Ectodermal cell (in vitro differentiated cells): ENCODE measurements at regions not wholly inside any gene's neighbourhood (a gene's known extent, or its start where the extent isn't known, plus 50 kb on each side); places are given as distances from the start of the nearest gene placed in this dataset.

ENCODE experiments used
- H3K27ac ChIP-seq: 2 replicates; pipeline ENCODE4 v1.7.0; 2013; ENCODE audit warnings: mild to moderate bottlenecking, low read depth, low read length; ENCODE audit not compliant: insufficient read depth, poor library complexity, severe bottlenecking
- H3K27me3 ChIP-seq: 2 replicates; pipeline ENCODE4 v1.7.0; 2013; ENCODE audit warnings: mild to moderate bottlenecking, low read length; ENCODE audit not compliant: insufficient read depth, control insufficient read depth, poor library complexity, severe bottlenecking
- H3K36me3 ChIP-seq: one replicate; pipeline ENCODE4 v1.7.0; 2013; ENCODE audit warnings: low read length; ENCODE audit not compliant: control insufficient read depth, insufficient read depth
- H3K4me1 ChIP-seq: one replicate; pipeline ENCODE4 v1.7.0; 2013; ENCODE audit warnings: low read length; ENCODE audit not compliant: control insufficient read depth, insufficient read depth
- H3K4me3 ChIP-seq: 2 replicates; pipeline ENCODE4 v1.7.0; 2013; ENCODE audit warnings: low read depth, low read length, control low read depth; ENCODE audit not compliant: insufficient read depth
- H3K9me3 ChIP-seq: 2 replicates; pipeline ENCODE4 v1.7.0; 2013; ENCODE audit warnings: mild to moderate bottlenecking, low read length, moderate library complexity; ENCODE audit not compliant: control insufficient read depth
- WGBS, 2 experiments: methylation state at CpG; one replicate each; pipeline ENCODE4 v1.1.7; 2013; ENCODE audit warnings: missing lambda C conversion rate in 2 of 2; 5-methylcytosine and 5-hydroxymethylcytosine counted together

DNA sequence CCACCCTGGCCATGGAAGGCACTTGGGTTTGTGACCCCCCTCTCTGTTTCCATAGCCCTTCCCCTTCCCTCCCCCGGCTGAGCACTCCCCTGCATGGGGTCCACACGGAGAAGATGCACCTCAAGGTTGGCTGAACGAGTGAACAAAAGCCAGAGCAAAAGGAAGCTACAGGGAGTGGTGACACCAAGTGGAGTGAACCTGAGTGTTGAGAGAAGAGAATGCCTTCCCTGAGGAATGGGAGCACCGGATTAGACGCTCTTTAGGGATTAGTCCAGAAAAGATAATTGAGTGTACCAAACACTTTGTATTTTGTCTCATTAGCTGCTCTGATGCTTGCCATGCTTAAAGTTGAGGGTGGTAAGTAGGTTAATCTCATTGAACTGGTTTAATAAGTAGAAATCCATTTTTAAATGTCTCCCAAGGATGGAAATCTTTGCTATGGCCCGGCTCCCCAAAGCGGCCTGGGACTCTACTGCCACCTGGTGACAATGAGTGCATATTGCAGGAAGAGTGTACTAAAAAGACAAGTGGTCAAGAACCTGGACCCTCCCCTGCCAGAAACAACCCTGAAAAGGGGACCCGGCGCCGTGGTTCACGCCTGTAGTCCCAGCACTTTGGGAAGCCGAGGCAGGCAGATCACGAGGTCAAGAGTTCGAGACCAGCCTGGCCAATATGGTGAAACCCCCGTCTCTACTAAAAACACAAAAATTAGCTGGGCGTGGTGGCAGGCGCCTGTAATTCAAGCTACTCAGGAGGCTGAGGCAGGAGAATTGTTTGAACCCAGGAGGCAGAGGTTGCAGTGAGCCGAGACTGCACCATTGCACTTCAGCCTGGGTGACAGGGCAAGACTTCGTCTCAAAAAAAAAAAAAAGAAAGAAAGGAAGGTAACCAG lies 150.6 kb upstream of the ZC3H12A start:
- Histone ChIP-seq H3K27me3 (peaks cover under 1% of the 10 kb centered on the region), H3K4me3 (no peak overlapping the region), H3K9me3 (no peaks in the 10 kb centered on the region), H3K27ac (no peak overlapping the region), H3K36me3 (no peaks in the 10 kb centered on the region), H3K4me1 (no peaks in the 10 kb centered on the region)
- WGBS, 2 experiments, result 48 to 49% methylated on average over 19 of the region's 19 CpGs

- Histone ChIP-seq H3K4me3 (no peak overlapping the region), H3K9me3 (no peaks in the 10 kb centered on the region), H3K4me1 (no peaks in the 10 kb centered on the region), H3K27me3 (no peaks in the 10 kb centered on the region), H3K27ac (no peak overlapping the region), H3K36me3 (no peaks in the 10 kb centered on the region)
- WGBS, 2 experiments, result 56 to 58% methylated on average over 2 of the region's 2 CpGs
These were observed 149.4 kb upstream of the ZC3H12A start for GRCh38 chr1:37325010-37325409.

DNA sequence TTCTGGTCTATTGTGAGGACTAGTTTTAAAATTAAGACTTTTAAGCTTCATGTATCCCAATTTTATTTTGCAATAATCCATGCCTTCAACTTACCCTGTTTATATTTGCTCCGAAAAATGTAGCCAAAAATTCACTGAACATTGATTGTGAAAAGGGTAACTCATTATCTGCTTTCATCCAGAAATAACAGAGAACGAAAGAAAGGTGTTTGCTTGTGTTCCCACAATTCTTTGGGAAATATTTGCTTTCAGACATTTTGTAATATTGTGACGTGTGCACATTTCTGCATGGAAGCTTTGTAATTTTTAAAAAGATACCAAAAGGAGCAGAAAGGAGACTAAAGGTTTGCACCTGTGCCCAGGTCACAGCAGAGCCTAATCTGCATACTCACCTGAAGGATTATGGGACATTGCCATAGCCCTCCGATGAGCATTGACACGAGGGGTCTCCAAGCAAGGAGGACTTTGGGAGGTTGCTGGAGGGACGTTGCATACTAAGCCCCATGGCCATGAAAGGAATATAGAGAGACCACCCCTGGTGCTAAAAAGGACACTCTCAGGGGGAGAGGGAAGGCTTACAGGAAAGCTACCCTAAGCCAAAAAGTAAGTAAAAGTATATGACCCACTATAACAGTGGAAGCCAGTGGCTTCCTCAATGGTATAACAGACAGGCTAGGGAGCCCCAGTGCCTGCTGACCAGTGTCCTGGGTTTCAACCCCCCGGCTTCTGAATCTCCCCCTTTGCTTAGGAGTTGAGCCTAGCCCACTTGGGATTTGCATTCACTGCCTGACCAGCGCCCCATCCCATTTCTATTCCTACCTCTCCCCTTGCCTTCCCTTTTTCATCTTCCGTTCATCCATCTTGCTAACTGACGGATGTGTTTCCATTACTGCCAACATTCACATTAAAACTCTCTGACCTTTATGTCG lies 148.6 kb upstream of the ZC3H12A start:
- no peak overlapping the region for H3K27ac ChIP-seq
- H3K4me3 ChIP-seq, result no peak overlapping the region
- H3K36me3 ChIP-seq, result no peaks in the 10 kb centered on the region
- 76 to 77% methylated on average over 10 to 11 of the region's 11 CpGs for WGBS, 2 experiments
- H3K9me3 ChIP-seq, result no peaks in the 10 kb centered on the region
- no peaks in the 10 kb centered on the region for H3K27me3 ChIP-seq
- H3K4me1 ChIP-seq, result no peaks in the 10 kb centered on the region

- Histone ChIP-seq H3K4me3 (no peak overlapping the region), H3K36me3 (no peaks in the 10 kb centered on the region), H3K4me1 (no peaks in the 10 kb centered on the region), H3K27ac (no peak overlapping the region), H3K27me3 (no peaks in the 10 kb centered on the region), H3K9me3 (no peaks in the 10 kb centered on the region)
- WGBS, 2 experiments, result 88 to 93% methylated on average over 8 of the region's 9 CpGs
These were observed 142.3 kb upstream of the ZC3H12A start for GRCh38 chr1:37332126-37332525.

DNA sequence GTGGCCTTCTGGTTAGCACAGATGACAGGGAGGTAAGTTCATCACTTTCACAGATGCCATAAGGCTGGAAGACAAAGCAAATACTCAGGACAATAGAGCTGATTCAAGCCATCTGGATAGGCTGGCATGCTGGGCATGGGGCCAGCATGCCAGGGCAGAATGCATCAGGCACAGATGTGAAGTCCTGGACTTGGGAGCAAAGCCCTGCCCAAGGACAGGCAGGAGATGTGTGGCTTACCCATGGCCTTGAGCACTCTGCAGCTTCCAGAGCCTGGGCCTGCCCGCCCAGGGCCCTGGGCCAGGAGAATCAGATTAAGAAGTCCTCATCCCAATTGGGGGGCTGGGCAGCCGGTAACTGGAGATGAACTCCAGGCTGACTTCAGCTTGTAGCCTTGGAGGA lies 135.7 kb upstream of the ZC3H12A start:
- WGBS, 2 experiments, result 92 to 93% methylated on average over 2 of the region's 2 CpGs
- Histone ChIP-seq H3K9me3 (no peaks in the 10 kb centered on the region), H3K27ac (no peak overlapping the region), H3K27me3 (no peaks in the 10 kb centered on the region), H3K4me1 (no peaks in the 10 kb centered on the region), H3K36me3 (no peaks in the 10 kb centered on the region), H3K4me3 (no peak overlapping the region)

GRCh38 chr1:37342736-37343135 lies 131.6 kb upstream of the ZC3H12A start:
- Histone ChIP-seq H3K27me3 (no peaks in the 10 kb centered on the region), H3K9me3 (no peaks in the 10 kb centered on the region), H3K4me3 (no peak overlapping the region), H3K27ac (no peak overlapping the region), H3K4me1 (no peaks in the 10 kb centered on the region), H3K36me3 (no peaks in the 10 kb centered on the region)
- WGBS, 2 experiments, result 60 to 69% methylated on average over 6 of the region's 6 CpGs

- H3K36me3 ChIP-seq, result no peaks in the 10 kb centered on the region
- whole genome bisulfite sequencing, 2 experiments, result 82 to 88% methylated on average over 8 of the region's 8 CpGs
- H3K4me1 ChIP-seq, result no peaks in the 10 kb centered on the region
- H3K27me3 ChIP-seq, result no peaks in the 10 kb centered on the region
- no peak overlapping the region for H3K4me3 ChIP-seq
- H3K27ac ChIP-seq, result no peak overlapping the region
- no peaks in the 10 kb centered on the region for H3K9me3 ChIP-seq
These were observed 127.2 kb upstream of the ZC3H12A start for GRCh38 chr1:37347104-37347649.

DNA sequence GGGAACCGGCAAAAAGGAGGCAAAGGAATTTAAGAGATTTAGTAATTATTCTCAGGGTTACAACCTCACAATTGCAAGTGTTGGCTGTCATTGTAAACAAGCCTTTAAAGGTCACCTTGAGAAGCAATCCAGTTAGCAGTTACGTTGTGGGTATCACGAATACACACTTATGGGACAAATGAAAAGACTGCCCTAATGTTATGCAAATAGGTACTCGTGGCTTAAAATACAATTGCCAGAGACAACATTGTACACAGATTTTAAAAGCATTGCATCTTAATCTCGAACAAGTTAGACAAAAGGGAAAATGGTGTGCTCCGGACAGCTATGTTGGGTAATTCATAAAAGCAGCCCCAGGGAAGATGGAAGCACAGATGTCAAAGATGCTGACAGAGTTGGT lies 120.5 kb upstream of the ZC3H12A start:
- Histone ChIP-seq H3K4me3 (no peak overlapping the region), H3K36me3 (no peaks in the 10 kb centered on the region), H3K27me3 (no peaks in the 10 kb centered on the region), H3K4me1 (no peaks in the 10 kb centered on the region), H3K27ac (no peak overlapping the region), H3K9me3 (no peaks in the 10 kb centered on the region)
- WGBS, 2 experiments, result 80 to 81% methylated on average over 6 of the region's 6 CpGs

GRCh38 chr1:37354876-37355650 lies 119.3 kb upstream of the ZC3H12A start:
- WGBS, 2 experiments, result 78 to 82% methylated on average over 6 to 7 of the region's 7 CpGs
- Histone ChIP-seq H3K27me3 (no peaks in the 10 kb centered on the region), H3K36me3 (no peaks in the 10 kb centered on the region), H3K9me3 (no peaks in the 10 kb centered on the region), H3K4me1 (no peaks in the 10 kb centered on the region), H3K4me3 (no peak overlapping the region), H3K27ac (no peak overlapping the region)
